Uterus (tissue), 3 donors: ENCODE measurements at regions not wholly inside any gene's neighbourhood (a gene's known extent, or its start where the extent isn't known, plus 50 kb on each side); places are given as distances from the start of the nearest gene placed in this dataset.

Experiments used
- DNase-seq, 2 donors: peaks; one replicate each; pipeline ENCODE4 v3.0.0-alpha.2; 2019 to 2020
- H3K27ac ChIP-seq, 2 donors: fragments of 200-600 bp; sonication (generic); 1 replicate in 1 of 2; 2 replicates in 1 of 2; pipeline ENCODE4 v1.5.1; 2016 to 2018
- H3K27me3 ChIP-seq, 2 donors: fragments of 200-600 bp; sonication (generic); one replicate each; pipeline ENCODE4 v1.5.1; 2018 to 2019; ENCODE audit warnings: control low read depth in 1 of 2
- H3K36me3 ChIP-seq, 2 donors: fragments of 200-600 bp; sonication (generic); one replicate each; pipeline ENCODE4 v1.5.1; 2019; ENCODE audit warnings: control low read depth in 1 of 2
- H3K4me1 ChIP-seq, 2 donors: fragments of 200-600 bp; sonication (generic); one replicate each; pipeline ENCODE4 v1.5.1; 2018 to 2019; ENCODE audit warnings: control low read depth in 1 of 2
- H3K4me3 ChIP-seq, 2 donors: fragments of 200-600 bp; sonication (generic); 1 replicate in 1 of 2; 2 replicates in 1 of 2; pipeline ENCODE4 v1.5.1; 2018 to 2019; ENCODE audit warnings: mild to moderate bottlenecking in 1 of 2
- H3K9me3 ChIP-seq, 2 donors: fragments of 200-600 bp; sonication (generic); one replicate each; pipeline ENCODE4 v1.5.1; 2019; ENCODE audit warnings: control low read depth in 1 of 2
- POLR2A ChIP-seq, 2 donors: fragments of 450-650 bp; IDR thresholded peaks; one replicate each; pipeline ENCODE4 v1.6.1; 2016; ENCODE audit warnings: antibody characterized with exemption in 2 of 2, mild to moderate bottlenecking in 1 of 2, moderate library complexity in 1 of 2
- intact Hi-C: fragments of 100-400 bp; cut with DNase I; formaldehyde crosslinking; loops from one replicate; pipeline ENCODE4 v1.15.1; 2023; ENCODE audit warnings: low total_unique reads
- TF ChIP-seq, protein P1 (sequence below), 4 experiments: fragments of 200-600 bp in 2 of 4; fragments of 450-650 bp in 2 of 4; sonication (generic) in 2 of 4; IDR thresholded peaks; one replicate each; pipeline ENCODE4 v1.5.1; 2016 to 2019; ENCODE audit warnings: antibody characterized with exemption in 4 of 4, mild to moderate bottlenecking in 2 of 4, moderate library complexity in 1 of 4
- donor health status: DM: yes; HTN: yes; CAD: no.

DNA sequence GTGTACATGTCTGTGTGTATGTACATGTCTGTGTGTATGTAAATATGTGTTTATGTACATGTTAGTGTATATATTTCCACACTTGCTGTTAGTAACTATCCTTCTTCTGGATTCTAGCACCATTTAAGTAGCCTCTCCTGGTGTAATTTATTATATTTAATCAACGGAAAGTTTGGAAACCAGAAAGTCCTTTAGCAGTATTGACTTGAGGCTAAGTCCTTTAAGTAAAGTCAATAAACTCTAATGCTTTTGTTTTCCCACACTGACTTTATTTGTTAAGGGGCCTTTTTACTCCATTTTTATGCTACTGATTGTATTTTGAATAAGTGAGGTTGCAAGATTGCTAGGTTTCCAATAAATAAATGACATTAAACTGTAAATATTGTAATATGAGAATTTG, 876.4 kb upstream of the SEL1L start:
- intact Hi-C loops, result no loop called here
- no peaks in the 10 kb centered on the region for H3K9me3 ChIP-seq
- no peak for DNase-seq
- no peak overlapping the region for H3K4me3 ChIP-seq
- no peaks in the 10 kb centered on the region for H3K27me3 ChIP-seq
- H3K4me1 ChIP-seq, result no peaks in the 10 kb centered on the region
- TF ChIP-seq, protein P1, sequence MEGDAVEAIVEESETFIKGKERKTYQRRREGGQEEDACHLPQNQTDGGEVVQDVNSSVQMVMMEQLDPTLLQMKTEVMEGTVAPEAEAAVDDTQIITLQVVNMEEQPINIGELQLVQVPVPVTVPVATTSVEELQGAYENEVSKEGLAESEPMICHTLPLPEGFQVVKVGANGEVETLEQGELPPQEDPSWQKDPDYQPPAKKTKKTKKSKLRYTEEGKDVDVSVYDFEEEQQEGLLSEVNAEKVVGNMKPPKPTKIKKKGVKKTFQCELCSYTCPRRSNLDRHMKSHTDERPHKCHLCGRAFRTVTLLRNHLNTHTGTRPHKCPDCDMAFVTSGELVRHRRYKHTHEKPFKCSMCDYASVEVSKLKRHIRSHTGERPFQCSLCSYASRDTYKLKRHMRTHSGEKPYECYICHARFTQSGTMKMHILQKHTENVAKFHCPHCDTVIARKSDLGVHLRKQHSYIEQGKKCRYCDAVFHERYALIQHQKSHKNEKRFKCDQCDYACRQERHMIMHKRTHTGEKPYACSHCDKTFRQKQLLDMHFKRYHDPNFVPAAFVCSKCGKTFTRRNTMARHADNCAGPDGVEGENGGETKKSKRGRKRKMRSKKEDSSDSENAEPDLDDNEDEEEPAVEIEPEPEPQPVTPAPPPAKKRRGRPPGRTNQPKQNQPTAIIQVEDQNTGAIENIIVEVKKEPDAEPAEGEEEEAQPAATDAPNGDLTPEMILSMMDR (IDR thresholded peaks at IDR 0.05), result no peak
- no peak for TF ChIP-seq POLR2A (IDR thresholded peaks at IDR 0.05)
- no peaks in the 10 kb centered on the region for H3K36me3 ChIP-seq
- no peak overlapping the region for H3K27ac ChIP-seq

DNA sequence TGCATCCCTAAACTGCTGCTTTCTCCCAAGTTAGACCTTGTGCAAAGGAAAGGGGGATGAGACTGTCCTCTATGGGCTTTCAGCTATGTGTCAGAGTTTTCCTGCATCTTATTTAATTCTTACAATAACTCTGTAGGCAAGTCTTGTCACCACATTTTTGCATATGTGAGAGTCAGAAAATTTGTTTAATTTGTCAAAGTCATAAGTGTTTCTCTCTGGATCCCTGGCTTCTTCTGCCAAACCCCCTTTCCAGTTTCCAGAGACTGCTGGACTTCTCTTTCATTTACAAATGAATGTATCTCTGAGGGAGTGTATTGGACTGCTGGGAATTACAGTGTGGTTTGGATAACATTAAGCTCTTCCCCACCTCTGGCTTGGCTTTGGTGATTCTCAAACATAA, 877.6 kb upstream of the SEL1L start:
- TF ChIP-seq, protein P1 (IDR thresholded peaks at IDR 0.05), result no peak
- TF ChIP-seq POLR2A (IDR thresholded peaks at IDR 0.05), result no peak
- no peak for DNase-seq
- Histone ChIP-seq H3K9me3 (no peaks in the 10 kb centered on the region), H3K36me3 (no peaks in the 10 kb centered on the region), H3K4me3 (no peak overlapping the region), H3K27me3 (no peaks in the 10 kb centered on the region), H3K27ac (no peak overlapping the region), H3K4me1 (no peaks in the 10 kb centered on the region)
- intact Hi-C loops, result no loop called here

DNA sequence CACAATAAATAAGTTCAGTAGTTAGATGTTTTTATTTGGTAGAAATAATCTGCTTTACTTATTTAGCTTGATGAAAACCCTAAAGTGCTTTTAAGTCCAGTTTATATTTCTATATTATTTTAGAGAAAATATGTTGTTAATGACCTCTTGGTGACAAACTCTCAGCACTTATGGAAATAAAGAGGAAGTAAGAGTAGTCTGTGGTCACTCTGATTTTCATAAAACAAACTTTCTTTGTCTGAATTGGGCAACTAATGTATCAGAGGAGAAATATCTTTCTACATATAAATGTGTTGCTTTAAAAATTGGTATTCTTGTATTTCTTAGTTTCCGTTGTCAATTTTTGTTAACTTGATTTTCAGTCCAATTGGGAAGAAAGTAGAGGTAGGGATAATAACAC, 878.9 kb upstream of the SEL1L start:
- intact Hi-C loops, result no loop called here
- DNase-seq, result no peak
- TF ChIP-seq, protein P1 (IDR thresholded peaks at IDR 0.05), result no peak
- no peak for TF ChIP-seq POLR2A (IDR thresholded peaks at IDR 0.05)
- Histone ChIP-seq H3K27ac (no peak overlapping the region), H3K4me1 (no peaks in the 10 kb centered on the region), H3K9me3 (no peaks in the 10 kb centered on the region), H3K36me3 (no peaks in the 10 kb centered on the region), H3K4me3 (no peak overlapping the region), H3K27me3 (no peaks in the 10 kb centered on the region)

DNA sequence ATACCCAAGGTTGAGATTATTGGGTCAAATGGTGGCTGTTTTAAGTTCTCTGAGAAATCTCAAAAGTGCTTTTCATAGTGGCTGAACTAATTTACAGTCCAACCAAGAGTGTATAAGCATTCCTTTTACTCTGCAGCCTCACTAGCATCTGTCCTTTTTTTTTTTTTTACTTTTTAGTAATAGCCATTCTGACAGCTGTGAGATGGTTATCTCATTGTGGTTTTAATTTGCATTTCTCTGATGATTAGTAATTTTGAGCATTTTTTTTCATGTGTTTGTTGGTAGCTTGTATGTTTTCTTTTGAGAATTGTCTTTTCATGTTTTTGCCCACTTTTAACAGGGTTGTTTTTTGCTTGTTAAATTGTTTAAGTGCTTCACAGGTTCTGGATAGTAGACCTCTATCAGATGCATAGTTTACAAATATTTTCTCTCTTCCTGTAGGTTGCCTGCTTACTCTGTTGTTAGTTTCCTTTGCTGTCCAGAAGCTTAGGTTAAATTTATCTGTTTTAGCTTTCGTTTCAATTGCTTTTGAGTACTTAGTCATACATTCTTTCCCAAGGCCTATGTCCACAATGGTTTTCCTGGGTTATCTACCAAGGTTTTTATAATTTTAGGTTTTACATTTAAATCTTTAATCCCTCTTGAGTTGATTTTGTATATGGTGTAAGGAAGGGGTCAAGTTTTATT, 881.3 kb upstream of the SEL1L start:
- no peak overlapping the region for H3K4me3 ChIP-seq
- no peaks in the 10 kb centered on the region for H3K27me3 ChIP-seq
- H3K36me3 ChIP-seq, result no peaks in the 10 kb centered on the region
- intact Hi-C loops, result no loop called here
- no peaks in the 10 kb centered on the region for H3K4me1 ChIP-seq
- DNase-seq, result no peak
- TF ChIP-seq, protein P1 (IDR thresholded peaks at IDR 0.05), result no peak
- TF ChIP-seq POLR2A (IDR thresholded peaks at IDR 0.05), result no peak
- H3K27ac ChIP-seq, result no peak overlapping the region
- no peaks in the 10 kb centered on the region for H3K9me3 ChIP-seq

DNA sequence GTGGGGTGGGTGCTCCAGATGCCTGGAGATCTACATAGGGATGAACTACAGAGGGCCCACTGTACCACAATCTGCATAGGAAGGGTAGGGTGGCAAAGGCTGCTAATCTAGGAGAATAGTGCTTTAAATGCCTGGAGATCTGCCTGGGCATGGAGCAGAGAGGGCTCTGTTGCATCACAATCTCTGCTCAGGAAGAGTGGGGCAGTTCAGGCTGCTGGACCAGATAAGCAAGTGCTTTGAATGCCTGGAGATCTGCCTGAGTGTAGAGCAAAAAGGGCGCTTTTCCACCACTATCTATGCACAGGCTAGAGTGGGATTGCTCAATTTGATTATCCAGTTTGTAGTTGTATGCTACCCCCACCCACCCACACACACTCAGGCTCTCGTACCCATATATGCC, 886.3 kb upstream of the SEL1L start:
- no peak for TF ChIP-seq POLR2A (IDR thresholded peaks at IDR 0.05)
- TF ChIP-seq, protein P1 (IDR thresholded peaks at IDR 0.05), result no peak
- intact Hi-C loops, result no loop called here
- Histone ChIP-seq H3K9me3 (no peaks in the 10 kb centered on the region), H3K27ac (no peak overlapping the region), H3K4me1 (no peaks in the 10 kb centered on the region), H3K36me3 (no peaks in the 10 kb centered on the region), H3K27me3 (no peaks in the 10 kb centered on the region), H3K4me3 (no peak overlapping the region)
- no peak for DNase-seq
